Brain microvascular endothelial cell (primary cell): ENCODE measurements at regions not wholly inside any gene's neighbourhood (a gene's known extent, or its start where the extent isn't known, plus 50 kb on each side); places are given as distances from the start of the nearest gene placed in this dataset.

Source experiments
- DNase-seq: peaks from one replicate; pipeline ENCODE4 v3.0.0-alpha.2; 2020
- H3K27ac ChIP-seq: fragments of 250-450 bp; sonication (Bioruptor Pico); 2 replicates; pipeline ENCODE4 v1.5.1; 2020; ENCODE audit warnings: mild to moderate bottlenecking, moderate library complexity
- H3K27me3 ChIP-seq: fragments of 250-450 bp; sonication (Bioruptor Pico); replicated peaks from 2 replicates; pipeline ENCODE4 v1.5.1; 2020; ENCODE audit warnings: mild to moderate bottlenecking
- H3K36me3 ChIP-seq: fragments of 250-450 bp; sonication (Bioruptor Pico); replicated peaks from 2 replicates; pipeline ENCODE4 v1.5.1; 2020; ENCODE audit warnings: mild to moderate bottlenecking
- H3K4me3 ChIP-seq: 2 replicates; pipeline ENCODE4 v1.5.1; 2011; ENCODE audit warnings: low read depth, mild to moderate bottlenecking, control low read depth, low read length, moderate library complexity
- in situ Hi-C: cut with HindIII; loops from 2 replicates; pipeline ENCODE4 v1.10.0; 2017; ENCODE audit warnings: low sequenced_read_pairs, low pct_ligation_motif_present
- TF ChIP-seq, protein P1 (sequence below): IDR thresholded peaks from 2 replicates; pipeline ENCODE4 v1.5.1; 2011; ENCODE audit warnings: low read depth, mild to moderate bottlenecking, moderate library complexity, low read length, control low read depth, inconsistent platforms; ENCODE audit errors: missing control alignments

- TF ChIP-seq, protein P1, sequence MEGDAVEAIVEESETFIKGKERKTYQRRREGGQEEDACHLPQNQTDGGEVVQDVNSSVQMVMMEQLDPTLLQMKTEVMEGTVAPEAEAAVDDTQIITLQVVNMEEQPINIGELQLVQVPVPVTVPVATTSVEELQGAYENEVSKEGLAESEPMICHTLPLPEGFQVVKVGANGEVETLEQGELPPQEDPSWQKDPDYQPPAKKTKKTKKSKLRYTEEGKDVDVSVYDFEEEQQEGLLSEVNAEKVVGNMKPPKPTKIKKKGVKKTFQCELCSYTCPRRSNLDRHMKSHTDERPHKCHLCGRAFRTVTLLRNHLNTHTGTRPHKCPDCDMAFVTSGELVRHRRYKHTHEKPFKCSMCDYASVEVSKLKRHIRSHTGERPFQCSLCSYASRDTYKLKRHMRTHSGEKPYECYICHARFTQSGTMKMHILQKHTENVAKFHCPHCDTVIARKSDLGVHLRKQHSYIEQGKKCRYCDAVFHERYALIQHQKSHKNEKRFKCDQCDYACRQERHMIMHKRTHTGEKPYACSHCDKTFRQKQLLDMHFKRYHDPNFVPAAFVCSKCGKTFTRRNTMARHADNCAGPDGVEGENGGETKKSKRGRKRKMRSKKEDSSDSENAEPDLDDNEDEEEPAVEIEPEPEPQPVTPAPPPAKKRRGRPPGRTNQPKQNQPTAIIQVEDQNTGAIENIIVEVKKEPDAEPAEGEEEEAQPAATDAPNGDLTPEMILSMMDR = no peak
- Histone ChIP-seq H3K27me3 (no peaks in the 10 kb centered on the region), H3K4me3 (no peak overlapping the region), H3K36me3 (no peaks in the 10 kb centered on the region), H3K27ac (no peak overlapping the region)
- no peak for DNase-seq
- in situ Hi-C loops = no loop called here
Measured at GRCh38 chr2:234298918-234299317, 198.0 kb downstream of the ARL4C start.

GRCh38 chr2:234296991-234297390 is 199.9 kb downstream of the ARL4C start:
- TF ChIP-seq, protein P1 = no peak
- H3K36me3 ChIP-seq = no peaks in the 10 kb centered on the region
- no peak overlapping the region for H3K4me3 ChIP-seq
- no peak overlapping the region for H3K27ac ChIP-seq
- no peak for DNase-seq
- in situ Hi-C loops = no loop called here
- no peaks in the 10 kb centered on the region for H3K27me3 ChIP-seq

- TF ChIP-seq, protein P1 = peak; percentile 42
- Histone ChIP-seq H3K36me3 (no peaks in the 10 kb centered on the region), H3K27ac (no peak overlapping the region), H3K27me3 (no peaks in the 10 kb centered on the region), H3K4me3 (no peak overlapping the region)
- in situ Hi-C loops = no loop called here
- no peak for DNase-seq
Measured at GRCh38 chr2:234293973-234294372, 202.9 kb downstream of the ARL4C start.

DNA sequence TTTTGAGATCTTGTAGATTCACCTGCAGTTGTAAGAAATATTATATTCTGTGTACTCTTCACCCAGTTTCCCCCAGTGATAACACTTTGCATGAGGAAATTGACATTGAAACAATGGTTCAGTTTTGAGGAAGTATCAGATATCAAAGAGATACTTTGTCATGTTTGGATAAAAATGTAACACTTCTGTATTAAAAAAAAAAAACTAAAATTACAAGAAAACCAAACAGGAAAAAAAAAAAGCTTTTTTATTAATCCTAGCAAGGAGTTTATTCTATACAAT is 204.0 kb downstream of the ARL4C start:
- DNase-seq = no peak
- in situ Hi-C loops = no loop called here
- Histone ChIP-seq H3K4me3 (no peak overlapping the region), H3K27ac (peak overlapping the region; percentile 15), H3K36me3 (no peaks in the 10 kb centered on the region), H3K27me3 (no peaks in the 10 kb centered on the region)
- TF ChIP-seq, protein P1 = no peak

- H3K27me3 ChIP-seq = no peaks in the 10 kb centered on the region
- H3K4me3 ChIP-seq = no peak overlapping the region
- DNase-seq = peak; percentile 56
- in situ Hi-C loops = no loop called here
- no peaks in the 10 kb centered on the region for H3K36me3 ChIP-seq
- H3K27ac ChIP-seq = peak overlapping the region; percentile 77
- TF ChIP-seq, protein P1 = no peak
Measured at GRCh38 chr2:234292205-234292961, 204.5 kb downstream of the ARL4C start.

GRCh38 chr2:234291765-234292204 is 205.1 kb downstream of the ARL4C start:
- TF ChIP-seq, protein P1 = no peak
- no peak overlapping the region for H3K4me3 ChIP-seq
- in situ Hi-C loops = no loop called here
- no peaks in the 10 kb centered on the region for H3K27me3 ChIP-seq
- no peaks in the 10 kb centered on the region for H3K36me3 ChIP-seq
- DNase-seq = peak; percentile 74
- peak overlapping the region; percentile 77 for H3K27ac ChIP-seq
